Tibial artery (tissue), 4 donors: ENCODE measurements at regions not wholly inside any gene's neighbourhood (a gene's known extent, or its start where the extent isn't known, plus 50 kb on each side); places are given as distances from the start of the nearest gene placed in this dataset.

Experiments used
- DNase-seq, 2 donors: peaks; one replicate each; pipeline ENCODE4 v3.0.0-alpha.2; 2019
- H3K27ac ChIP-seq, 2 donors: fragments of 200-600 bp; sonication (generic) in 1 of 2; 1 replicate in 1 of 2; 2 replicates in 1 of 2; pipeline ENCODE4 v1.5.1; 2018 to 2019; ENCODE audit warnings: mild to moderate bottlenecking in 1 of 2
- H3K27me3 ChIP-seq, 2 donors: fragments of 200-600 bp; sonication (generic) in 1 of 2; one replicate each; pipeline versions ENCODE4 v1.5.1 to v1.6.0; 2016 to 2019
- H3K36me3 ChIP-seq, 3 donors: fragments of 200-600 bp; sonication (generic) in 2 of 3; one replicate each; pipeline ENCODE4 v1.5.1; 2016 to 2019; ENCODE audit warnings: mild to moderate bottlenecking in 2 of 3
- H3K4me1 ChIP-seq, 4 donors: fragments of 200-600 bp; sonication (generic) in 2 of 4; 1 replicate in 3 of 4; 2 replicates in 1 of 4; pipeline ENCODE4 v1.5.1; 2016 to 2019
- H3K4me3 ChIP-seq, 2 donors: fragments of 200-600 bp; sonication (generic) in 1 of 2; 1 replicate in 1 of 2; 2 replicates in 1 of 2; pipeline ENCODE4 v1.5.1; 2018 to 2019; ENCODE audit warnings: mild to moderate bottlenecking in 2 of 2
- H3K9me3 ChIP-seq, 3 donors: fragments of 200-600 bp; sonication (generic) in 1 of 3; one replicate each; pipeline ENCODE4 v1.5.1; 2016 to 2019
- intact Hi-C: fragments of 100-400 bp; cut with DNase I; formaldehyde crosslinking; loops from one replicate; pipeline ENCODE4 v1.15.0; 2023; ENCODE audit warnings: low total_unique reads
- TF ChIP-seq, protein P1 (sequence below), 2 experiments: fragments of 200-600 bp in 1 of 2; fragments of 450-650 bp in 1 of 2; IDR thresholded peaks; one replicate each; pipeline ENCODE4 v1.5.1; 2017 to 2019; ENCODE audit warnings: antibody characterized with exemption in 2 of 2, mild to moderate bottlenecking in 1 of 2, moderate library complexity in 1 of 2

- TF ChIP-seq, protein P1, sequence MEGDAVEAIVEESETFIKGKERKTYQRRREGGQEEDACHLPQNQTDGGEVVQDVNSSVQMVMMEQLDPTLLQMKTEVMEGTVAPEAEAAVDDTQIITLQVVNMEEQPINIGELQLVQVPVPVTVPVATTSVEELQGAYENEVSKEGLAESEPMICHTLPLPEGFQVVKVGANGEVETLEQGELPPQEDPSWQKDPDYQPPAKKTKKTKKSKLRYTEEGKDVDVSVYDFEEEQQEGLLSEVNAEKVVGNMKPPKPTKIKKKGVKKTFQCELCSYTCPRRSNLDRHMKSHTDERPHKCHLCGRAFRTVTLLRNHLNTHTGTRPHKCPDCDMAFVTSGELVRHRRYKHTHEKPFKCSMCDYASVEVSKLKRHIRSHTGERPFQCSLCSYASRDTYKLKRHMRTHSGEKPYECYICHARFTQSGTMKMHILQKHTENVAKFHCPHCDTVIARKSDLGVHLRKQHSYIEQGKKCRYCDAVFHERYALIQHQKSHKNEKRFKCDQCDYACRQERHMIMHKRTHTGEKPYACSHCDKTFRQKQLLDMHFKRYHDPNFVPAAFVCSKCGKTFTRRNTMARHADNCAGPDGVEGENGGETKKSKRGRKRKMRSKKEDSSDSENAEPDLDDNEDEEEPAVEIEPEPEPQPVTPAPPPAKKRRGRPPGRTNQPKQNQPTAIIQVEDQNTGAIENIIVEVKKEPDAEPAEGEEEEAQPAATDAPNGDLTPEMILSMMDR (IDR thresholded peaks at IDR 0.05) = no peak
- Histone ChIP-seq H3K9me3 (no peaks in the 10 kb centered on the region), H3K27me3 (no peaks in the 10 kb centered on the region), H3K4me1 (no peaks in the 10 kb centered on the region), H3K4me3 (no peak overlapping the region), H3K36me3 (no peaks in the 10 kb centered on the region), H3K27ac (no peak overlapping the region)
- intact Hi-C loops = no loop called here
- no peak for DNase-seq
Measured at GRCh38 chr13:90773681-90774080, 573.8 kb upstream of the MIR17HG start.

DNA sequence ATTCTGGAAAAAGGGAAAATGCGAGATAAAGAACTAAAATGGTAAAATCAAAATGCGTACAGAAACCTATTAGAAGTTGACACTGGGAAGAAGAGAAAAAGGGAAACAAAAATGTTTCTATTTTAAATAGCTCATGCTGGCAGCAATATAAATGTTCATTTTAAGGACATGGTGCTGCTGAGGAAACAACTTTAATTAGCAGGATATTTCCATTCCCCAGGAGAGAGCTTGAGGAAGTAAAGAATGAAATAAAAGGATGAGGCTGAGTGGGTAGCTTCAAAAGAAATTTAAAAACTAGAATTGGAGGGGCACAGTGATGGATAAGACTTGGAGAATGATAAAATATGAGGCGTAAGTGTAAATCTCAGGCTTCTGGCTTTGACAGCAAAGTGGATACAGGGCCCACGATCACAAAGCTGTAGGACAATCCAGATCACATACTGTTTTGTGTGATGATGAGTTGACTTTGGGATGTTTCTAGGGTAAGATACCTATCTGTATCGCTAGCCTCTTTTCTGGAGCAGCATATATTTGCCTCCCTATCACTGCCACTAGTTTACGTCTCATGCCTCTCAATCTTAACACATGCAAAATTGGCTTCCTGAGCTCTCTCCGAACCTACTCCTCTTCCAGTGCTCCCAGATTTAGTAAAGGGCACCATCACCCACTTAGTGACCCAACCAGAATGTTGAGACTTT is 571.3 kb upstream of the MIR17HG start:
- no peaks in the 10 kb centered on the region for H3K4me1 ChIP-seq
- TF ChIP-seq, protein P1 (IDR thresholded peaks at IDR 0.05) = no peak
- intact Hi-C loops = no loop called here
- DNase-seq = no peak
- H3K27me3 ChIP-seq = no peaks in the 10 kb centered on the region
- no peaks in the 10 kb centered on the region for H3K9me3 ChIP-seq
- no peak overlapping the region for H3K4me3 ChIP-seq
- H3K36me3 ChIP-seq = no peaks in the 10 kb centered on the region
- no peak overlapping the region for H3K27ac ChIP-seq

DNA sequence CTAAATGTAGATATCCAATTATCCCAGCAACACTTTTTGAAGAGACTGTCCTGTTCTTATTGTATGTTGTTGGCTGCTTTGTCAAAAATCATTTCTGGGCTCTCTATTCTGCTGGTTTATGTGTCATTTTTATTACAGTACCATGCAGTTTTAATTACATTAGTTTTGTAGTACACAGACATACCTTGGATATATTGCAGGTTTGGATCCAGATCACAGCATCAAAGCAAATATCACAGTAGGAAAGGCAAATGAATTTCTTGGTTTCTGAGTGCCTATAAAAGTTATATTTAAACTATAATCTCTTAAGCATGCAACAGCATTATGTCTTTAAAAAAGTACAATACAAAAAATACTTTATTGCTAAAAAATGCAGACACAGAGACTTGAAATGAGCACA is 564.2 kb upstream of the MIR17HG start:
- intact Hi-C loops = no loop called here
- DNase-seq = no peak

GRCh38 chr13:90787007-90787406 is 560.5 kb upstream of the MIR17HG start:
- TF ChIP-seq, protein P1 (IDR thresholded peaks at IDR 0.05) = no peak
- H3K27me3 ChIP-seq = no peaks in the 10 kb centered on the region
- intact Hi-C loops = no loop called here
- no peak overlapping the region for H3K27ac ChIP-seq
- no peak for DNase-seq
- no peaks in the 10 kb centered on the region for H3K4me1 ChIP-seq
- H3K36me3 ChIP-seq = no peaks in the 10 kb centered on the region
- H3K9me3 ChIP-seq = no peaks in the 10 kb centered on the region
- H3K4me3 ChIP-seq = no peak overlapping the region

More for the DNA sequence above, 564.2 kb upstream of the MIR17HG start:
- H3K9me3 ChIP-seq = no peaks in the 10 kb centered on the region
- no peaks in the 10 kb centered on the region for H3K27me3 ChIP-seq
- H3K27ac ChIP-seq = no peak overlapping the region
- TF ChIP-seq, protein P1 (IDR thresholded peaks at IDR 0.05) = no peak
- no peak overlapping the region for H3K4me3 ChIP-seq
- H3K36me3 ChIP-seq = no peaks in the 10 kb centered on the region
- H3K4me1 ChIP-seq = no peaks in the 10 kb centered on the region

DNA sequence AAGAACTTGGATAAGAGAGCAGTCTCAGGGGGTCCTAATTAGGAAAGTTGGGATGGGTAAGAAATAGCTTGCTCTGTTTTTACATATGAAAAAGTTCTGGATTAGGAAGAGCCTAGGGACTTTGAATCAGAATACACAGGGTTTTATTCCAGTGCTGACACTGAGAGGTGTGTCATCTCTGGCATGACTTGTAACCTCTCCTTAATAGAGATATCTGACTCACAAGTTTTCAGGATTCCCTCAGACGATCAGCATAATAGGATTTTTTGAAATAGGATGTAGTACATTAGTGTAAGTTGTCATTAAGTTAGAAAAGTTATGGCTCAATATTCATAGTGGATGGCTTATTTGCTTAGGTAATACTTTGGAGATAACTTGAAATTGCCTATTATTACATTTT is 555.2 kb upstream of the MIR17HG start:
- no peak for DNase-seq
- H3K4me3 ChIP-seq = no peak overlapping the region
- H3K36me3 ChIP-seq = no peaks in the 10 kb centered on the region
- intact Hi-C loops = no loop called here
- no peaks in the 10 kb centered on the region for H3K4me1 ChIP-seq
- TF ChIP-seq, protein P1 (IDR thresholded peaks at IDR 0.05) = no peak
- H3K27ac ChIP-seq = no peak overlapping the region
- H3K27me3 ChIP-seq = no peaks in the 10 kb centered on the region
- H3K9me3 ChIP-seq = no peaks in the 10 kb centered on the region
